GM23338 (cell line): ENCODE measurements at regions not wholly inside any gene's neighbourhood (a gene's known extent, or its start where the extent isn't known, plus 50 kb on each side); places are given as distances from the start of the nearest gene placed in this dataset.

Experiments used
- ATAC-seq: fragments of 200-7000 bp; cut with Tn5 transposase; 3 replicates; pipeline ENCODE4 v1.9.1; 2020
- DNase-seq: peaks from one replicate; pipeline ENCODE4 v3.0.0-alpha.2; 2015; ENCODE audit warnings: low spot score
- H2AFZ ChIP-seq: fragments of 200-600 bp; sonication (generic); 2 replicates; pipeline ENCODE4 v1.8.0; 2016; ENCODE audit warnings: antibody characterized with exemption, mild to moderate bottlenecking, moderate library complexity
- H3F3A ChIP-seq: fragments of 200-600 bp; sonication (generic); replicated peaks from 2 replicates; pipeline ENCODE4 v1.8.0; 2017; ENCODE audit warnings: antibody characterized with exemption, mixed run types, low read depth
- H3K27ac ChIP-seq: fragments of 200-600 bp; sonication (generic); 2 replicates; pipeline ENCODE4 v1.6.1; 2016; ENCODE audit warnings: low read depth
- H3K27me3 ChIP-seq: fragments of 200-600 bp; sonication (generic); 2 replicates; pipeline ENCODE4 v1.8.0; 2016; ENCODE audit warnings: mild to moderate bottlenecking, mixed run types, moderate library complexity; ENCODE audit not compliant: insufficient read depth
- H3K36me3 ChIP-seq: fragments of 200-600 bp; sonication (generic); 2 replicates; pipeline ENCODE4 v1.8.0; 2016; ENCODE audit warnings: mild to moderate bottlenecking; ENCODE audit not compliant: insufficient read depth
- H3K4me1 ChIP-seq: fragments of 200-600 bp; sonication (generic); 2 replicates; pipeline ENCODE4 v1.8.0; 2016; ENCODE audit warnings: mild to moderate bottlenecking, moderate library complexity; ENCODE audit not compliant: insufficient read depth
- H3K4me2 ChIP-seq: fragments of 200-600 bp; sonication (generic); 2 replicates; pipeline ENCODE4 v1.7.1; 2017; ENCODE audit warnings: mixed run types
- H3K4me3 ChIP-seq: fragments of 200-600 bp; sonication (generic); 2 replicates; pipeline ENCODE4 v1.6.1; 2016; ENCODE audit warnings: mixed run types
- H3K79me2 ChIP-seq: fragments of 200-600 bp; sonication (generic); replicated peaks from 2 replicates; pipeline ENCODE4 v1.8.0; 2017; ENCODE audit warnings: mild to moderate bottlenecking; ENCODE audit not compliant: insufficient read depth
- H3K9me2 ChIP-seq: fragments of 200-600 bp; sonication (generic); 2 replicates; pipeline ENCODE4 v1.8.0; 2017; ENCODE audit not compliant: insufficient read depth
- H4K20me1 ChIP-seq: fragments of 200-600 bp; sonication (generic); replicated peaks from 2 replicates; pipeline ENCODE4 v1.8.0; 2017; ENCODE audit warnings: mild to moderate bottlenecking; ENCODE audit not compliant: insufficient read depth
- H3K27ac Mint-ChIP-seq: 2 replicates; pipeline ENCODE4 v1.8.0; 2020; ENCODE audit warnings: inconsistent platforms, mild to moderate bottlenecking, moderate library complexity, mixed read lengths
- H3K27me3 Mint-ChIP-seq: 3 replicates; pipeline ENCODE4 v1.8.0; 2022; ENCODE audit warnings: low read depth, mild to moderate bottlenecking, moderate library complexity, mixed read lengths, inconsistent platforms; ENCODE audit not compliant: insufficient read depth, poor library complexity
- H3K36me3 Mint-ChIP-seq: 3 replicates; pipeline ENCODE4 v1.8.0; 2021; ENCODE audit warnings: low read depth, mild to moderate bottlenecking, inconsistent platforms, moderate library complexity, mixed read lengths
- H3K4me1 Mint-ChIP-seq: 3 replicates; pipeline ENCODE4 v1.8.0; 2020; ENCODE audit warnings: mild to moderate bottlenecking, inconsistent platforms, mixed read lengths
- H3K4me3 Mint-ChIP-seq: 3 replicates; pipeline ENCODE4 v1.8.0; 2021; ENCODE audit warnings: moderate library complexity, mild to moderate bottlenecking, inconsistent platforms, mixed read lengths
- H3K9me3 Mint-ChIP-seq: 3 replicates; pipeline ENCODE4 v1.8.0; 2020; ENCODE audit warnings: moderate library complexity, mild to moderate bottlenecking, inconsistent platforms, mixed read lengths
- CREB1 ChIP-seq: fragments of 250-450 bp; sonication (Bioruptor Pico); IDR thresholded peaks from 2 replicates; pipeline ENCODE4 v1.5.0; 2020; ENCODE audit warnings: low read depth, mild to moderate bottlenecking, moderate library complexity
- EZH2 ChIP-seq: fragments of 200-600 bp; sonication (generic); IDR thresholded peaks from one replicate; pipeline ENCODE4 v1.8.0; 2017; ENCODE audit warnings: antibody characterized with exemption, mild to moderate bottlenecking, low read depth; ENCODE audit not compliant: unreplicated experiment
- EZH2phosphoT487 ChIP-seq: fragments of 200-600 bp; sonication (generic); IDR thresholded peaks from one replicate; pipeline ENCODE4 v1.8.1; 2018; ENCODE audit warnings: antibody characterized with exemption; ENCODE audit not compliant: unreplicated experiment
- JUNB ChIP-seq: IDR thresholded peaks from one replicate; pipeline ENCODE4 v1.6.1; 2016; ENCODE audit warnings: antibody characterized with exemption; ENCODE audit not compliant: unreplicated experiment
- NANOG ChIP-seq: IDR thresholded peaks from 2 replicates; pipeline ENCODE4 v1.6.1; 2016; ENCODE audit warnings: antibody characterized with exemption, borderline replicate concordance
- POLR2AphosphoS5 ChIP-seq: IDR thresholded peaks from 2 replicates; pipeline ENCODE4 v1.6.1; 2016; ENCODE audit warnings: antibody characterized with exemption, low read depth
- STAT1 ChIP-seq: IDR thresholded peaks from one replicate; pipeline ENCODE4 v1.6.1; 2016; ENCODE audit warnings: antibody characterized with exemption; ENCODE audit not compliant: unreplicated experiment
- ZNF114 ChIP-seq: fragments of 250-450 bp; sonication (Bioruptor Pico); IDR thresholded peaks from 2 replicates; pipeline ENCODE4 v1.5.0; 2020; ENCODE audit warnings: mild to moderate bottlenecking, moderate library complexity
- ZNF331 ChIP-seq: fragments of 250-450 bp; sonication (Bioruptor Pico); IDR thresholded peaks from 2 replicates; pipeline ENCODE4 v1.5.0; 2020; ENCODE audit warnings: low read depth, mild to moderate bottlenecking, moderate library complexity
- TF ChIP-seq, protein P1 (sequence below): IDR thresholded peaks from 2 replicates; pipeline ENCODE4 v1.6.1; 2016; ENCODE audit warnings: antibody characterized with exemption
- TF ChIP-seq, protein P2 (sequence below), 2 experiments: fragments of 200-600 bp in 1 of 2; sonication (generic) in 1 of 2; conservative IDR thresholded peaks; 2 replicates each; pipeline versions ENCODE4 v1.5.1 to v1.6.1; 2016 to 2017; ENCODE audit warnings: antibody characterized with exemption in 2 of 2, low read depth in 2 of 2, mild to moderate bottlenecking in 2 of 2, moderate library complexity in 1 of 2
- TF ChIP-seq, protein P3 (sequence below): fragments of 250-450 bp; sonication (Bioruptor Pico); IDR thresholded peaks from 2 replicates; pipeline ENCODE4 v1.5.0; 2020; ENCODE audit warnings: mild to moderate bottlenecking, moderate library complexity
- TF ChIP-seq, protein P4 (sequence below): IDR thresholded peaks from one replicate; pipeline ENCODE4 v1.6.1; 2018; ENCODE audit warnings: antibody characterized with exemption; ENCODE audit not compliant: unreplicated experiment

DNA sequence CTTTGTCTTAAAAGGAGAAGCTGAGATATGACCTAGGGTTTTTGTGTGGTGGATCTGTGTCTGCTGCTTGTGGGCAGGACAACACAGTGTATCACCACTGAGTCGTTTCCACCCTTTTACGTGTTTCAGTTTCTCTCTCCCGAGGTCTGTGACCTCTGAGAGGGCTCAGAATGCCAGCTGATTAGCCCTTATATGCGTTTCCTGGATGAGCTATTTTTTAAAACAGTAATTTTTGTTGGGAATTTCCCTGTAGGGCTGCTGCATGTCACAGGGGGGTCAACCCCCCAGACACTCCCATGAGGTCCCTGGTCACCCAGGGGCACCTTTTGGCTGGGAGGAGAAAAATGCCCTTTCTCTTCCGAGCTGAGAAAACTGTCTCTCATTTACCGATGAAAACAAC is 170.4 kb upstream of the CASK start:
- no peak overlapping the region for H3K4me3 ChIP-seq

More for the DNA sequence above, 170.4 kb upstream of the CASK start:
- Histone ChIP-seq H3K27ac (no peak overlapping the region), H3K4me2 (0 out of 2 replicates have a peak overlapping the region, but pooled peaks have one; percentile 6), H3K9me2 (no peaks in the 10 kb centered on the region), H3K79me2 (no peaks in the 10 kb centered on the region), H3F3A (no peaks in the 10 kb centered on the region), H3K36me3 (no peaks in the 10 kb centered on the region), H2AFZ (peak overlapping the region; percentile 78; the same call in 1 of the 2 replicates), H3K4me1 (peaks cover 46% of the 10 kb centered on the region), H3K27me3 (no peaks in the 10 kb centered on the region), H4K20me1 (no peaks in the 10 kb centered on the region)
- DNase-seq = no peak
- H3K27ac Mint-ChIP-seq = peak overlapping the region; percentile 84
- peaks cover 55% of the 10 kb centered on the region for H3K4me1 Mint-ChIP-seq
- H3K9me3 Mint-ChIP-seq = no peaks in the 10 kb centered on the region; the same call in 2 of the 3 replicates
- H3K36me3 Mint-ChIP-seq = no peaks in the 10 kb centered on the region; the same call in 2 of the 3 replicates
- H3K27me3 Mint-ChIP-seq = no peaks in the 10 kb centered on the region
- no peak overlapping the region for H3K4me3 Mint-ChIP-seq
- TF ChIP-seq, protein P1, sequence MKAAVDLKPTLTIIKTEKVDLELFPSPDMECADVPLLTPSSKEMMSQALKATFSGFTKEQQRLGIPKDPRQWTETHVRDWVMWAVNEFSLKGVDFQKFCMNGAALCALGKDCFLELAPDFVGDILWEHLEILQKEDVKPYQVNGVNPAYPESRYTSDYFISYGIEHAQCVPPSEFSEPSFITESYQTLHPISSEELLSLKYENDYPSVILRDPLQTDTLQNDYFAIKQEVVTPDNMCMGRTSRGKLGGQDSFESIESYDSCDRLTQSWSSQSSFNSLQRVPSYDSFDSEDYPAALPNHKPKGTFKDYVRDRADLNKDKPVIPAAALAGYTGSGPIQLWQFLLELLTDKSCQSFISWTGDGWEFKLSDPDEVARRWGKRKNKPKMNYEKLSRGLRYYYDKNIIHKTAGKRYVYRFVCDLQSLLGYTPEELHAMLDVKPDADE = no peak
- no peak for TF ChIP-seq EZH2phosphoT487
- no peak for TF ChIP-seq EZH2
- TF ChIP-seq ZNF114 (CRISPR knock-in tag) = no peak
- no peak for TF ChIP-seq STAT1
- no peak for TF ChIP-seq JUNB
- TF ChIP-seq, protein P2, sequence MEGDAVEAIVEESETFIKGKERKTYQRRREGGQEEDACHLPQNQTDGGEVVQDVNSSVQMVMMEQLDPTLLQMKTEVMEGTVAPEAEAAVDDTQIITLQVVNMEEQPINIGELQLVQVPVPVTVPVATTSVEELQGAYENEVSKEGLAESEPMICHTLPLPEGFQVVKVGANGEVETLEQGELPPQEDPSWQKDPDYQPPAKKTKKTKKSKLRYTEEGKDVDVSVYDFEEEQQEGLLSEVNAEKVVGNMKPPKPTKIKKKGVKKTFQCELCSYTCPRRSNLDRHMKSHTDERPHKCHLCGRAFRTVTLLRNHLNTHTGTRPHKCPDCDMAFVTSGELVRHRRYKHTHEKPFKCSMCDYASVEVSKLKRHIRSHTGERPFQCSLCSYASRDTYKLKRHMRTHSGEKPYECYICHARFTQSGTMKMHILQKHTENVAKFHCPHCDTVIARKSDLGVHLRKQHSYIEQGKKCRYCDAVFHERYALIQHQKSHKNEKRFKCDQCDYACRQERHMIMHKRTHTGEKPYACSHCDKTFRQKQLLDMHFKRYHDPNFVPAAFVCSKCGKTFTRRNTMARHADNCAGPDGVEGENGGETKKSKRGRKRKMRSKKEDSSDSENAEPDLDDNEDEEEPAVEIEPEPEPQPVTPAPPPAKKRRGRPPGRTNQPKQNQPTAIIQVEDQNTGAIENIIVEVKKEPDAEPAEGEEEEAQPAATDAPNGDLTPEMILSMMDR (conservative IDR thresholded peaks at IDR 0.05; ENCODE audit: low read depth in 2 of 2) = no peak
- no peak for TF ChIP-seq CREB1 (CRISPR knock-in tag)
- TF ChIP-seq, protein P3, sequence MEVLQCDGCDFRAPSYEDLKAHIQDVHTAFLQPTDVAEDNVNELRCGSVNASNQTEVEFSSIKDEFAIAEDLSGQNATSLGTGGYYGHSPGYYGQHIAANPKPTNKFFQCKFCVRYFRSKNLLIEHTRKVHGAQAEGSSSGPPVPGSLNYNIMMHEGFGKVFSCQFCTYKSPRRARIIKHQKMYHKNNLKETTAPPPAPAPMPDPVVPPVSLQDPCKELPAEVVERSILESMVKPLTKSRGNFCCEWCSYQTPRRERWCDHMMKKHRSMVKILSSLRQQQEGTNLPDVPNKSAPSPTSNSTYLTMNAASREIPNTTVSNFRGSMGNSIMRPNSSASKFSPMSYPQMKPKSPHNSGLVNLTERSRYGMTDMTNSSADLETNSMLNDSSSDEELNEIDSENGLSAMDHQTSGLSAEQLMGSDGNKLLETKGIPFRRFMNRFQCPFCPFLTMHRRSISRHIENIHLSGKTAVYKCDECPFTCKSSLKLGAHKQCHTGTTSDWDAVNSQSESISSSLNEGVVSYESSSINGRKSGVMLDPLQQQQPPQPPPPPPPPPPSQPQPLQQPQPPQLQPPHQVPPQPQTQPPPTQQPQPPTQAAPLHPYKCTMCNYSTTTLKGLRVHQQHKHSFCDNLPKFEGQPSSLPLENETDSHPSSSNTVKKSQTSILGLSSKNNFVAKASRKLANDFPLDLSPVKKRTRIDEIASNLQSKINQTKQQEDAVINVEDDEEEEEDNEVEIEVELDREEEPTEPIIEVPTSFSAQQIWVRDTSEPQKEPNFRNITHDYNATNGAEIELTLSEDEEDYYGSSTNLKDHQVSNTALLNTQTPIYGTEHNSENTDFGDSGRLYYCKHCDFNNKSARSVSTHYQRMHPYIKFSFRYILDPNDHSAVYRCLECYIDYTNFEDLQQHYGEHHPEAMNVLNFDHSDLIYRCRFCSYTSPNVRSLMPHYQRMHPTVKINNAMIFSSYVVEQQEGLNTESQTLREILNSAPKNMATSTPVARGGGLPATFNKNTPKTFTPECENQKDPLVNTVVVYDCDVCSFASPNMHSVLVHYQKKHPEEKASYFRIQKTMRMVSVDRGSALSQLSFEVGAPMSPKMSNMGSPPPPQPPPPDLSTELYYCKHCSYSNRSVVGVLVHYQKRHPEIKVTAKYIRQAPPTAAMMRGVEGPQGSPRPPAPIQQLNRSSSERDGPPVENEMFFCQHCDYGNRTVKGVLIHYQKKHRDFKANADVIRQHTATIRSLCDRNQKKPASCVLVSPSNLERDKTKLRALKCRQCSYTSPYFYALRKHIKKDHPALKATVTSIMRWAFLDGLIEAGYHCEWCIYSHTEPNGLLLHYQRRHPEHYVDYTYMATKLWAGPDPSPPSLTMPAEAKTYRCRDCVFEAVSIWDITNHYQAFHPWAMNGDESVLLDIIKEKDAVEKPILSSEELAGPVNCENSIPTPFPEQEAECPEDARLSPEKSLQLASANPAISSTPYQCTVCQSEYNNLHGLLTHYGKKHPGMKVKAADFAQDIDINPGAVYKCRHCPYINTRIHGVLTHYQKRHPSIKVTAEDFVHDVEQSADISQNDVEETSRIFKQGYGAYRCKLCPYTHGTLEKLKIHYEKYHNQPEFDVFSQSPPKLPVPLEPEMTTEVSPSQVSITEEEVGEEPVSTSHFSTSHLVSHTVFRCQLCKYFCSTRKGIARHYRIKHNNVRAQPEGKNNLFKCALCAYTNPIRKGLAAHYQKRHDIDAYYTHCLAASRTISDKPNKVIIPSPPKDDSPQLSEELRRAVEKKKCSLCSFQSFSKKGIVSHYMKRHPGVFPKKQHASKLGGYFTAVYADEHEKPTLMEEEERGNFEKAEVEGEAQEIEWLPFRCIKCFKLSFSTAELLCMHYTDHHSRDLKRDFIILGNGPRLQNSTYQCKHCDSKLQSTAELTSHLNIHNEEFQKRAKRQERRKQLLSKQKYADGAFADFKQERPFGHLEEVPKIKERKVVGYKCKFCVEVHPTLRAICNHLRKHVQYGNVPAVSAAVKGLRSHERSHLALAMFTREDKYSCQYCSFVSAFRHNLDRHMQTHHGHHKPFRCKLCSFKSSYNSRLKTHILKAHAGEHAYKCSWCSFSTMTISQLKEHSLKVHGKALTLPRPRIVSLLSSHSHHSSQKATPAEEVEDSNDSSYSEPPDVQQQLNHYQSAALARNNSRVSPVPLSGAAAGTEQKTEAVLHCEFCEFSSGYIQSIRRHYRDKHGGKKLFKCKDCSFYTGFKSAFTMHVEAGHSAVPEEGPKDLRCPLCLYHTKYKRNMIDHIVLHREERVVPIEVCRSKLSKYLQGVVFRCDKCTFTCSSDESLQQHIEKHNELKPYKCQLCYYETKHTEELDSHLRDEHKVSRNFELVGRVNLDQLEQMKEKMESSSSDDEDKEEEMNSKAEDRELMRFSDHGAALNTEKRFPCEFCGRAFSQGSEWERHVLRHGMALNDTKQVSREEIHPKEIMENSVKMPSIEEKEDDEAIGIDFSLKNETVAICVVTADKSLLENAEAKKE (CRISPR knock-in tag) = no peak
- TF ChIP-seq ZNF331 = no peak
- TF ChIP-seq NANOG = no peak
- TF ChIP-seq, protein P4, sequence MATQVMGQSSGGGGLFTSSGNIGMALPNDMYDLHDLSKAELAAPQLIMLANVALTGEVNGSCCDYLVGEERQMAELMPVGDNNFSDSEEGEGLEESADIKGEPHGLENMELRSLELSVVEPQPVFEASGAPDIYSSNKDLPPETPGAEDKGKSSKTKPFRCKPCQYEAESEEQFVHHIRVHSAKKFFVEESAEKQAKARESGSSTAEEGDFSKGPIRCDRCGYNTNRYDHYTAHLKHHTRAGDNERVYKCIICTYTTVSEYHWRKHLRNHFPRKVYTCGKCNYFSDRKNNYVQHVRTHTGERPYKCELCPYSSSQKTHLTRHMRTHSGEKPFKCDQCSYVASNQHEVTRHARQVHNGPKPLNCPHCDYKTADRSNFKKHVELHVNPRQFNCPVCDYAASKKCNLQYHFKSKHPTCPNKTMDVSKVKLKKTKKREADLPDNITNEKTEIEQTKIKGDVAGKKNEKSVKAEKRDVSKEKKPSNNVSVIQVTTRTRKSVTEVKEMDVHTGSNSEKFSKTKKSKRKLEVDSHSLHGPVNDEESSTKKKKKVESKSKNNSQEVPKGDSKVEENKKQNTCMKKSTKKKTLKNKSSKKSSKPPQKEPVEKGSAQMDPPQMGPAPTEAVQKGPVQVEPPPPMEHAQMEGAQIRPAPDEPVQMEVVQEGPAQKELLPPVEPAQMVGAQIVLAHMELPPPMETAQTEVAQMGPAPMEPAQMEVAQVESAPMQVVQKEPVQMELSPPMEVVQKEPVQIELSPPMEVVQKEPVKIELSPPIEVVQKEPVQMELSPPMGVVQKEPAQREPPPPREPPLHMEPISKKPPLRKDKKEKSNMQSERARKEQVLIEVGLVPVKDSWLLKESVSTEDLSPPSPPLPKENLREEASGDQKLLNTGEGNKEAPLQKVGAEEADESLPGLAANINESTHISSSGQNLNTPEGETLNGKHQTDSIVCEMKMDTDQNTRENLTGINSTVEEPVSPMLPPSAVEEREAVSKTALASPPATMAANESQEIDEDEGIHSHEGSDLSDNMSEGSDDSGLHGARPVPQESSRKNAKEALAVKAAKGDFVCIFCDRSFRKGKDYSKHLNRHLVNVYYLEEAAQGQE = no peak
- TF ChIP-seq POLR2AphosphoS5 = no peak
- no peak for ATAC-seq
